NCI-H524 treated with DMSO at 0.1 percent for 48 hours (cell line): ENCODE measurements at regions not wholly inside any gene's neighbourhood (a gene's known extent, or its start where the extent isn't known, plus 50 kb on each side); places are given as distances from the start of the nearest gene placed in this dataset.

Experiments used
- DNase-seq: peaks from one replicate; lab custom pipeline; 2025; lab: John Stamatoyannopoulos, UW

GRCh38 chr2:34950797-34951196 is 1351.7 kb upstream of the FAM98A start:
- no peak for DNase-seq

GRCh38 chr2:34949316-34949715 is 1350.2 kb upstream of the FAM98A start:
- DNase-seq = no peak

DNA sequence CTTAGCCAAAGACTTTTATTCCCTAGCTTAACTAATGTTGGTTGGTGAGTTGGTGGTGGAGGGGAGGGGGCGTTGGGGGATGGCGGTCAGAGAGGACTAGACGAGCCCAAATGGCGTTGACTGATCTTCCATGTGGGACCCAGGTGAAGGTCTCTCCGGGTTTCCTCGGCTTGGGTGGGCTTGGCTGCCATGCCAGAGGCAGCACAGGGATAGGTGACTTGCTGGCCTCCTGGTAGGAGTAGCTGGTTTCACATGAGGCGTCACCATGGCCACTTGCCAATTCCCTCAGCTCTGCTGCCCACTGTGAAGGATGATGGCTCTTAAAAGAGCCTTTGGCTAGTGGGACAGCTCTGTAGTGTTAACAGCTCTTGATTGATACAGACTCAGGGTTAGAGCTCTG is 1337.0 kb upstream of the FAM98A start:
- DNase-seq = no peak

DNA sequence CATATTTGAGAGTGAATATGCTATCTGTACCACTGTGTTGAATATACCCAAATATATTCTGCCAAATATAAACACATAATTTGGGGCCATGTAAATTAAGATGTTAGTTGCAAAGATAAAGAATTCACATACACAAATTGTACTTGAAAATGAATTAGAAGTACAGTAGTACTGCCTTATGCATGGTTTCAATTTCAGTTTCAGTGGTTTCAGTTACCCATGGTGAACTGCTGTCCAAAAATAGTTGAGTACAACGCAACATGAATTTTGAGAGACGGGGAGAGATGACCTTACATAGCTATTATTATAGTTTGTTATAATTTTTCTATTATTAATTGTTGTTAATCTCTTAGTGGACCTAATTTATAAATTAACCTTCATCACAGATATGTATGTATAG is 1313.0 kb upstream of the FAM98A start:
- no peak for DNase-seq

GRCh38 chr2:34909992-34910705 is 1311.0 kb upstream of the FAM98A start:
- DNase-seq = no peak

DNA sequence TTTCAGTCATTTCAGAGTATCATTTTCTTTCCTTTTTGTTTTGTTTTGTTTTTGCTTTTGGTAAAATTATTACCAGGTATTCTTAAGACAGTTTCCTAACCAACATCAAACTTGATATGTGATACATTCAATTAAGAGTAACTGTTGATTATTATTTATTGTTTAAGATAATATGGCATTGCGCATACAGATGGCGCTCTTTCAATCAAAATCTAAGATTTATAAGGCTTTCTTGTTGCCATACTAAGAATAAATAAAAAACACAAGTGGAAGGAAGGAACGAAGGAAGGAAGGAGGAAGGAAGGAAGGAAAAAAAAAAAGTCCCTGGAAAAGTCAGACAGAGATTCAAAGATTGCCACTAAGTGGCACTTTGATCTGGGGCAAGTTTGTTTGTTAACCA is 1308.7 kb upstream of the FAM98A start:
- DNase-seq = no peak

DNA sequence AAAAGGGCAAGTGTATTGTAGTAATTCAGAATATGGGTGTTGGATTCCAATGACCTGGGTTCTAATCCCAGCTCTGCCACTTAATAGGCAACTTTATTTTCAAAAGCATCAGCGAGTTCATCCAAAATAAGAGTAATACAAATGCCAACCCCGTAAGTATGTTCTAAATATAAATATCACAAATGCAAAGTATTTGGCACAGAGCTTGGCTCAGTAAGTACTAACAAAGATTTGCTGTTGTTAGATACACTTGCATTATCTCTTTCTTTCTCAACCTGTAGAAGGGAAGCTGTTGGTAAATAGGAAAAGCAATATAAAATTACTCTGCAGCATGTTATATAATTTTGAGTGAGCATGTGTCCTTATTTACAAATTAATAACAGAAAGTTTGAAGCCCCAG is 1302.6 kb upstream of the FAM98A start:
- DNase-seq = no peak

DNA sequence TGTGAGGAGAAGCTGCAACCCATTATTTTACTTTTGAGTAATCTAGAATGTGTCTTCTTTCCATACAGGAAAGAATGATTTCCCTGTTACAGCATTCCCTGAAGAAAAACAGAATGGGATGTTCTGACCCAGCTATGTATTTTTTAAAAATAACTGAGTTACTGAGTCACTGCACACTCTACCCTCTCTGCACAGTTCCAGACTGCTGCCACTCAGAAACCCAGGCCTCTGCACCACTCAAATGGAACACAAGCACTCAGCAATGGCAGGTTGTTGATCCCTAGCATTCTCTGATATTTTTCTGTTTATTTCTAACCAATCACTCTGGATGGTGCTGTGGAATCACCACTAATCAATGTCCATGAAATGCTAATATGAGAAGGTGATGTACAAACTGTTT is 1300.0 kb upstream of the FAM98A start:
- no peak for DNase-seq

GRCh38 chr2:34892766-34893165 is 1293.7 kb upstream of the FAM98A start:
- DNase-seq = no peak

- DNase-seq = no peak
Measured at GRCh38 chr2:34892256-34892655, 1293.2 kb upstream of the FAM98A start.

- DNase-seq = no peak
Measured at GRCh38 chr2:34875091-34875745, 1276.1 kb upstream of the FAM98A start.

DNA sequence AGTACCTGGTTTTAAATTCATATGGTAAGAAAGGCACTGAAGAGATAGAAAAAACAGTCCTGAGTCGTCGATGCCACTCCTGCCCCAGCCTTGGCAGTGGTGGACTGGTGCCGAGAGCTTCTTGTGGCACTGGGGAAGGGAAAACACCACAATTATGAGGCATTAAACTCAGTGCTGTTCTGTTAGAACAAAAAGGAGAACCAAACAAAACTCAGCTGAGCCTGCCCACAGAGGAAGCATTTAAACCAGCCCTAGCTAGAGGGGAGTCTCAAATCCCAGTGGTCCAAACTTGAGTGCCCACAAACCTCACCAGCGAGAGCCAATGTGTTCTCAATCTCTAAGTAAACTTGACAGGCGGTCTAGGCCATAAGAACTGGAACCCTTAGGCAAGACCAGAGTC is 1254.5 kb upstream of the FAM98A start:
- DNase-seq = no peak

GRCh38 chr2:34851804-34852203 is 1252.7 kb upstream of the FAM98A start:
- no peak for DNase-seq

DNA sequence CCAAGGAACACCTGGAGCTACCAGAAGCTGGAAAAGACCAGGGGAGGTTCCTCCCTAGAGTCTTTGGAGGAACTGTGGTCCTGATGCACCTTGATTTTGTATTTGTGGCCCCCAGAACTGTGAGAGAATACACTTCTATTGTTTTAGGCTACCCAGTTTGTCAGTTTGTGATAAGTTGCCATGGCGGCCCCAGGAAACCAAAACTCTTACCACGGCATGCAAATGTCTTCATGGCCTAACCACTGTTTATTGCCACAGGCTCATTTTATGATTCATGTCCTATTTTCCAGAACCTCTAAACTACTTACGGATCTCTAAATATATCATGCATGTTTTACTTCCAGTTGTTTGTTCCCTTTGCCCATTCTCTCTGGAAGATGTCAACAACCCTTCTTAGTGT is 1250.7 kb upstream of the FAM98A start:
- no peak for DNase-seq

DNA sequence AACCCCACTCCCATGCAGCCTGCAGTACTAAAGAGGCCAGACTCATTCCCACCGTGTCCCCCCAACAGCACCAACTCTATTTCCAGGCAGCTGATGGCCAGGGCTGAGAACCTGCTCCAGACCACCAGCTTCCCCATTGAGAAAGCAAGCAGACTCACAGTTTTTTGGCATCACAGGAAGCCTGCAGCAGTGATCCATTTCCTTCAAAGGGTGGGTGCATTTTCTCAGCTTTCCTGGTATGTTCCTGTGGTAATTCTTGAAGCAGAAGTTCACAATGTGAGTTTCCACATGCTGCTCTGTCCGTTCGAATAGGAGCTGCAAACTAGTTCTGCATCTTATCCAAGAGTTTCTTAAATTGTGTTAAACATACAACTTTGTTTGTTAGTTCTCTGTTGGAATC is 1249.6 kb upstream of the FAM98A start:
- DNase-seq = no peak

- no peak for DNase-seq
Measured at GRCh38 chr2:34848132-34848531, 1249.0 kb upstream of the FAM98A start.

DNA sequence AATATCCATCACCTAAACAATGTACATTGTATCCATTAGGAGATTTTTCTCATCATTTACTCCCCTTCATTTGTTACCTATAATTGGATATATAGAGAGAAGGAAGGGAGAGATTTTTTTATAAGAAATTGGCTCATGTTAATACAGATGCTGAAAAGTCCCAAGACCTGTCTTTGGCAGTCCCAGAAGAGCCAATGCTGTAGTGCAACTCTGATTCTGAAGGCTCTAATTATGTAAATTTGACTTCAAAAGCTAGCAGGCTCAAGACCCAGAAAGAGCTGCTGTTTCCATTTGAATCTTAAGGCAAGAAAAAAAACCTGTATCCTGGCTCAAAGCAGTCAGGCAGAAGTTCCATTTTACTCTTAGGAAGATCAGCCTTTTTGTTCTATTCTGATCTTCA is 1245.5 kb upstream of the FAM98A start:
- no peak for DNase-seq

- no peak for DNase-seq
Measured at GRCh38 chr2:34838408-34838807, 1239.3 kb upstream of the FAM98A start.

- DNase-seq = no peak
Measured at GRCh38 chr2:34836361-34836760, 1237.3 kb upstream of the FAM98A start.

DNA sequence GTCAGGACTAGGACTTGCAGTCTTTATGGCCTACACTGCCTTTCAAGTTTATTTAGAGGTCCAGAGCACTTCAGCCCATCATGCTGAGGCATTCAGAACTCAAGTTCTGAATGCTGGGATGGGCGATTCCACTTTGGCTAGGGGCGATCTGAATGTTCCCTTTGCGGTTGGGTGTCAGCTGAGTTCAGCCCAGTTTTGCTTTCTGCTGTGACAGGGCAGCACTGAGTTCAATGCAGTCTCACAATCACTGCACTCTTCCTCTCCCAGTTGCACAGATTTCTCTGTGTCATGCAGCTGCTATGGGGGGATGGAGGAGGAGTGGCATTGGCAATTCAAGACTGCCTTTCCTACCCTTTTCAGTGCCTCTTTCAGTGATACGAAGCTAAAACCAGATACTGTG is 1232.0 kb upstream of the FAM98A start:
- no peak for DNase-seq

GRCh38 chr2:34828481-34828880 is 1229.4 kb upstream of the FAM98A start:
- DNase-seq = no peak

GRCh38 chr2:34827398-34827797 is 1228.3 kb upstream of the FAM98A start:
- DNase-seq = no peak

DNA sequence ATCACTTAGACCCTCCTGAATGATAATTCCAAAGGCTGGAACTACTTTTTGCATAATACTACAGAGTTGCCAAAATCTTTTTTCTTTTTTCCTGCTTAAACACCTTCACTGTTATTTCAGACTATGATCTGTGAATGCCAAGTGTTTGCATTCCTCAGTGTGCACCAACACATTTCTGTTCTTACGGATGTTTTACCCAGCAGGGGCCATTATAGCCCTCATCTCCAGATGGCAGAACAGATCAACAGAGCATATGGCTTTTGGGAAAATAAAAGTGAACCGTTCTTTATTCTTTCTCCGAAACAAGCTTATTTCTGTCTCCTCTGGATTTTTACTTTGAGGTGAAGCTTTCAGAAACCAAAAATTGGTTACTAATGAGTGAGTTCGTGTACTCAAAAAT is 1226.6 kb upstream of the FAM98A start:
- no peak for DNase-seq

DNA sequence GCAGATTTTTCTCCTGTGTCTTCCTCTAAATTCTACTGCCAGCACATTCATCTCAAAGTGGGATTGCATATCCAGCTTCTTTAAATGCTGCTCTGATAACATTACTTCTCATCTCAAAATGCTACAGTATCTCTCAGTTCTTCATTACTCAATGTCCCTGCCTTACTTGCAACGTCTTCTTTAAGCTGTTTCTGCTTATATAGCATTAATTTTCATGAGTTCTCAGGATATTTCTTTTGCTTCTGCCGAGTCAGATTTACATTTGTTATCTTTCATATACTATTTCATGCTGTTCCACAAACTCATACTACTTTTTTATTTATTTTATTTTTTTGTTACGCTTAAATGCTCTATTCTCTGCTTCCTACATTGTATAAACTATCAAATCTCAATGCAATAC is 1223.5 kb upstream of the FAM98A start:
- DNase-seq = no peak
